Stimulated activated naive B cell treated with anti-CD40 and anti-IgM and Interleukin-4, amounts not matched to agents 10 μg/mL and 1 μg/mL and 100 μg/mL, for 72 hours (primary cell): ENCODE measurements at regions not wholly inside any gene's neighbourhood (a gene's known extent, or its start where the extent isn't known, plus 50 kb on each side); places are given as distances from the start of the nearest gene placed in this dataset.
"Not testable (repeated sequence)": the region's sequence is repeated elsewhere in the genome, so short reads cannot be mapped to it uniquely, and the experiment has no call there.

Source experiments
- ATAC-seq, 2 donors: fragments of 150-1000 bp; cut with Tn5 transposase; replicated peaks; 2 replicates each; pipeline ENCODE4 v1.10.0; 2021; ENCODE audit warnings: moderate library complexity in 1 of 2
- DNase-seq: peaks from one replicate; pipeline ENCODE4 v3.0.0; 2021
- H3K27ac Mint-ChIP-seq: one replicate; pipeline ENCODE4 v1.8.0; 2022; ENCODE audit warnings: mild to moderate bottlenecking, mixed read lengths
- H3K27me3 Mint-ChIP-seq, 2 donors: one replicate each; pipeline ENCODE4 v1.8.0; 2022; ENCODE audit warnings: mixed read lengths in 2 of 2
- H3K36me3 Mint-ChIP-seq, 2 donors: one replicate each; pipeline ENCODE4 v1.8.0; 2022; ENCODE audit warnings: mixed read lengths in 2 of 2, mild to moderate bottlenecking in 1 of 2
- H3K4me1 Mint-ChIP-seq, 2 donors: one replicate each; pipeline ENCODE4 v1.8.0; 2022; ENCODE audit warnings: mixed read lengths in 2 of 2, mild to moderate bottlenecking in 1 of 2
- H3K4me3 Mint-ChIP-seq, 2 donors: one replicate each; pipeline ENCODE4 v1.8.0; 2022; ENCODE audit warnings: mild to moderate bottlenecking in 2 of 2, mixed read lengths in 2 of 2, moderate library complexity in 1 of 2
- H3K9me3 Mint-ChIP-seq, 2 donors: one replicate each; pipeline ENCODE4 v1.8.0; 2022; ENCODE audit warnings: mixed read lengths in 2 of 2, mild to moderate bottlenecking in 1 of 2

DNA sequence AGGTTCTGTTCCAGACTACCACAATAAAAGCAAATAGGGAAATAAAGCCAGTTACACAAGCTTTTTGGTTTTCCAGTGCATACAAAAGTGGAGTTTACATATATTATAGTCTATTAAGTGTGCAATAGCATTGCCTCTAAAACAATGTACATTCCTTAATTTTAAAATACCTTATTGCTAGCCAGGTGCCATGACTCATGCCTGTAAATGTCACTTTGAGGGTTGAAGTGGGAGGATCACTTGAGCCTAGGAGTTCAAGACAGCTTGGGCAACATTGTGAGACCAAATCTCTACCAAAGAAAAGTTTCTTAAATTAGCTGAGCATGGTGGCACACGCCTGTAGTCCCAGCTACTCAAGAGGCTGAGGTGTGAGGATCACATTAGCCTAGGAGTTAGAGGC is 52.9 kb upstream of the IMP4 start:
- no peaks in the 10 kb centered on the region for H3K4me1 Mint-ChIP-seq
- ATAC-seq (no peak), DNase-seq (no peak)
- H3K9me3 Mint-ChIP-seq = no peaks in the 10 kb centered on the region
- H3K27ac Mint-ChIP-seq = no peak overlapping the region
- H3K27me3 Mint-ChIP-seq = peaks cover 27 to 33% of the 10 kb centered on the region in 2 donors
- H3K36me3 Mint-ChIP-seq = no peaks in the 10 kb centered on the region
- H3K4me3 Mint-ChIP-seq = no peak overlapping the region

DNA sequence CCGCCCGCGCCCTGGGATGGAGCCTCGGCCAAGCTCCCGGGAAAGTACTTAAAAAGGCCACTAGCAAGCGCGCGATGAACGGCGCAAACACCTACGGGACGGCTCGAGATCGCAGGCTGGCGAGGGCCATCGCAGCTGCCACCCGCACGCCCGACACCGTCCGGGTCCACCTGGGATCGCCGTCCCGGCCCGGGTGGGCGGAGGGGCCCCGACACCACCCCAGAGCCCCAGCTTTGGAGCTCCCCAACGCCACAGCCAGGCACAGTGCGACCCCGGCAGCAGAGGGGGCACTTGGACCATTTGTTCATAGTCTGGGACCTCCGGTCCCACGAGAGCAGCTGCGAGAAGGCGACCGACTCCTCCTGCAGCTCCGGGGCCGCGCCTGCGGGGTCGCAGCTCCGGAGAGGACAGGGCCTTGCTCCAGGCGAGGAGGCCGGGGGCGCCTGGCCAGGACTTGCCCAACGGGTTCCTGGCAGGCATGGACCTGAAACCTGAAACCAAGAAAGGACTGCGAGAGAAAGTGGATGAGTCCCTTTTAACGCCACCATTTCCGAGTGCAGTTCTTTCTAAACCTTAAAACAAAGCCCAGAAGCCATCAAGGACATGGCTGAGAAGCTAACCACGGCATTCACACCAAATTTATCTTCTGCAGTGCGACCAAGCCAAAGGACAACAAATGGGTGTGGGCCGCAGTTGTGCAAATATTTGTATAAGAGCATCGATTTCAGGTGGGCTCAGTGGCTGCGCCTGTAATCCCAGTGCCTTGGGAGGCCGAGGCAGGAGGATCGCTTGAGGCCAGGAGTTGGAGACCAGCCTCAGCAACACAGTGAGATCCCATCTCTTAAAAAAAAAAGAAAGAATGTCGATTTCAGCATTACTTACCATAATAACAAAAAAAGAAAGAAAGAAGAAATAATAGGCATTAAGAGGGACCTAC is 54.0 kb upstream of the IMP4 start:
- Mint-ChIP-seq H3K4me3 (no peak overlapping the region), H3K27me3 (peaks cover 20 to 23% of the 10 kb centered on the region in 2 donors), H3K27ac (no peak overlapping the region), H3K4me1 (no peaks in the 10 kb centered on the region), H3K36me3 (no peaks in the 10 kb centered on the region), H3K9me3 (no peaks in the 10 kb centered on the region)
- DNase-seq (no peak), ATAC-seq (no peak)

DNA sequence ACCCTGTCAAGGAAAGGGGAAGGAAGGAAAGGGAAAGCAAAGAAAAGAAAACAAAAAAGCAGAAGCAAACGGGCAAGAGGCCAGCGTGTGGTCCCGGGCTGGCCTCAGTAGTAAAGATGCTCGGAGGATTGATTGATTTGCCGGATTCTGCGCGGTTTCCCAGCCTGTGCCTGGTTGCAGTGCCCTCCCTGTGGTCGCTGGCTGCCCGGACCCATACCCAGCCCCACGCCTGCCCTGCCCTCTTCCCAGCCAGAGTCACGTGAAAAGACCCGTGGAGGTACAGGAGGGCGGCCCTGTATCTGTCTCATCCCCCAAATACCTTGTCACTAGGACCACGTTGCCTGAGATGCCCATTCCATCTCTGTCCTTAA is 55.1 kb upstream of the IMP4 start:
- H3K36me3 Mint-ChIP-seq = no peaks in the 10 kb centered on the region
- no peaks in the 10 kb centered on the region for H3K4me1 Mint-ChIP-seq
- peaks cover 17 to 18% of the 10 kb centered on the region in 2 donors for H3K27me3 Mint-ChIP-seq
- no peak overlapping the region for H3K4me3 Mint-ChIP-seq
- no peak overlapping the region for H3K27ac Mint-ChIP-seq
- DNase-seq (no peak), ATAC-seq (no peak)
- H3K9me3 Mint-ChIP-seq = no peaks in the 10 kb centered on the region

DNA sequence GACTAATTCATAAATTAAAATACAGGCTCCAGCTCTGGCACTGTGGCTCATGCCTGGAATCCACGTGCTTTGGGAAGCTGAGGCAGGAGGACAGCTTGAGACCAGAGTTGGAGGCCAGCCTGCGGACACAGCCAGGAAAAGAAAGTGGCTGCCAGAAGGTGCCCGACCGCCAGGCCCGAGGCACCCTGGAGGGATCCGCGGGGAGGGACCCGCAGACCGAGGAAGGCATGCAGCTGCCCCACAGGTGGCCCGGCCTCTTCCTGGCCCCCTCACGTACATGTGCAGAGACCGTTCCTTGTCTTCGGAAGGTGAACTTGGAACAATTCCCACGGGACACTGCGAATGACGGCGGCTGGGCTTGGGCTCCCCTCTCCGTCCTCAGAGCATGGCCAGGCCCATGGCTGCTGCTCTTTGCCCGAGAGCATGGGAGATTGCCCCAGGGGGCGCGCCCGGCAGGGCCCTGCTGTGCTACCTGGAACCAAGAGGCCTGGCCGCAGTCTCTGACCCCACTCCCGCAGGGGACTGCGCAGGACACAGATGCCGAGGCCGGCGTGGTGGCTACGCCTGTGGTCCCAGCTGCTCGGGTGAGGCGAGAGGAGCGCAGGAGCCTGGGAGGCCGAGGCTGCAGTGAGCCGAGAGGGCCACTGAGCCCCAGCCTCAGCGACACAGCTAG is 55.6 kb upstream of the IMP4 start:
- Mint-ChIP-seq H3K36me3 (no peaks in the 10 kb centered on the region), H3K4me3 (no peak overlapping the region), H3K9me3 (no peaks in the 10 kb centered on the region), H3K27me3 (peaks cover 13 to 14% of the 10 kb centered on the region in 2 donors), H3K4me1 (no peaks in the 10 kb centered on the region), H3K27ac (no peak overlapping the region)
- ATAC-seq (no peak), DNase-seq (no peak)

DNA sequence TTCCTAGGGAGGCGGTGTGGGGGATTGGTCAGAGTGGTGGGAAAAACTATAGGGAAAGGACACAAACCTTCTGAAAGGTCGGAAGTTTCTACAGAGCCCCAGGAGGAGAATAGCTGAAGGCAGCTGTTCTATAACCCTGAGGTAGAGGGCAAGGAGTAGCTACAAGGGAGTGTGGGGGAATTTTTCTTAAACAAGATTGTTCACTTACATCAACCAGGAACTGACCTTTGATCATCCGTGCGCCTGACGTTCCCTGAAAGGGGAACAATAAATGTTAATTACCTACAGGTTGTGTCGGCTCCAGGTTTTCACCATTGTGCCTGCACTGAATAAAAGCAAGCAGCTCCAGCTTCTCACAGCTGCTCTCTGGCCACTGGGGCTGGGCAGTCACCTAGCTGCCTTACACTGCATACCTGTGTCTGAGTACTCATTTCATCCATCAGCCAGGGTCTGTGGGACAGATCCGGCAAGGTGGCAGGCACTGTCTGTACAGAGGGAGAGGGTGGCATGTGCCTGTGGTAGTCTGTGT is 59.3 kb upstream of the IMP4 start:
- not testable (repeated sequence) for H3K4me1 Mint-ChIP-seq, H3K9me3 Mint-ChIP-seq, H3K4me3 Mint-ChIP-seq, ATAC-seq, H3K36me3 Mint-ChIP-seq, H3K27ac Mint-ChIP-seq, DNase-seq
- H3K27me3 Mint-ChIP-seq = peaks cover 11 to 13% of the 10 kb centered on the region in 2 donors

DNA sequence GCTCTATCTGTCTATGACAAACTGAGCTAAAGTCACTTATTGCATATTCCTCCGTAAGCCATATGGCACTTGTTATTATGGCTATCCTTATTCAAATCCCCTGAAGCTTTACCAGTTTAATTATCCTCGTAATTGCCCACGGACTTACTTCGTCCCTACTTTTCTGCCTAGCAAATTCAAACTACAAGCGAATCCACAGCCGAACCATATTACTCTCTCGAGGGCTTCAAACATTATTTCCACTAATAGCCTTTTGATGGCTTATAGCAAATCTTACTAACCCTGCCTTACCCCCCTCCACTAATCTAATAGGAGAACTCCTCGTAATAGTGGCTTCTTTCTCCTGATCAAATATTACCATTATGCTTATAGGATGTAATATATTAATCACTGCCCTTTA is 63.1 kb upstream of the IMP4 start:
- H3K4me3 Mint-ChIP-seq, H3K4me1 Mint-ChIP-seq, H3K27me3 Mint-ChIP-seq, DNase-seq, H3K9me3 Mint-ChIP-seq, H3K27ac Mint-ChIP-seq, ATAC-seq, H3K36me3 Mint-ChIP-seq: not testable (repeated sequence)

DNA sequence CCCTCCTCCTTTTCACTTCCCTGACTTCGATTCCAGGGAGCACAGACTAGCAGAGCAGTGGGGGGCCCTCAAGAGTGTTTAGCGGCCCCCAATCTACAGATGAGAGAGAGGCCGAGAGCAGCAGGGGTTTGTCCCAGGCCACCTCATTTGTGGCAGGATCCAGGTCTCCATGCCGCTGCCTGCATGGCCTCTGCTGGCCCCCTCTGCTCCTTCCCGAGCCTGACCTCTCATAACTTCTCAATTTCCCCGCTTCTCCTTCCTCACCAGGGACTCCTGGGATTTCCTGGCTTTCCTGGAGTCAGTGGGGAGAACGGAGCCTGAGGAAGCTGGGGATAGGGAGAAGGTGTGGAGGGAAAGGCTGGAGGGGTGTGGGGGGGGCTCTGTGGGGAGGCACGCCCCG is 70.1 kb upstream of the TUBA3E start:
- not testable (repeated sequence) for H3K27ac Mint-ChIP-seq, DNase-seq, ATAC-seq, H3K4me1 Mint-ChIP-seq, H3K36me3 Mint-ChIP-seq, H3K4me3 Mint-ChIP-seq
- Mint-ChIP-seq H3K27me3 (peaks cover 14 to 17% of the 10 kb centered on the region in 2 donors), H3K9me3 (peaks cover 12 to 18% of the 10 kb centered on the region in 2 donors)

DNA sequence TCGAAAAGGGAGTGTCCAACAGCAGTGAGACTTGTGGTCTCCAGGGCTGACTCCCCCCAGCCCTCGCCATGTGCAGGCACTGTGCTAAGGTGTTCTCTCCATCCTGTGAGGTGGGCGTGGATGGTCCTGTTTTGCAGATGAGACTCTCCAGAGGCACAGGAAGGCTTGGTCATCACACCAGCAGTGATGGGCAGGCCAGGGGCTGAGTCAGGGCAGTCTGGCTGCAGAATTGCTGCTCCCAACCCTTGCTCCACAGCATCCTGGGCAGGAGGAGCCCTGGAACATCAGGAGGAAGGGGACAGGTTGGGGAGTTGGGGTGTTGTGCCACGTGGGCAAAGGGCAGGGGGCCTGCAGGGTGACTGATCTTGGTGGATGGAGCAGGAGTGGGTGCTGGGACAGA is 69.3 kb upstream of the TUBA3E start:
- not testable (repeated sequence) for H3K27ac Mint-ChIP-seq, DNase-seq, H3K36me3 Mint-ChIP-seq, ATAC-seq, H3K4me1 Mint-ChIP-seq, H3K4me3 Mint-ChIP-seq
- Mint-ChIP-seq H3K27me3 (peaks cover 19 to 21% of the 10 kb centered on the region in 2 donors), H3K9me3 (peaks cover 12 to 18% of the 10 kb centered on the region in 2 donors)

DNA sequence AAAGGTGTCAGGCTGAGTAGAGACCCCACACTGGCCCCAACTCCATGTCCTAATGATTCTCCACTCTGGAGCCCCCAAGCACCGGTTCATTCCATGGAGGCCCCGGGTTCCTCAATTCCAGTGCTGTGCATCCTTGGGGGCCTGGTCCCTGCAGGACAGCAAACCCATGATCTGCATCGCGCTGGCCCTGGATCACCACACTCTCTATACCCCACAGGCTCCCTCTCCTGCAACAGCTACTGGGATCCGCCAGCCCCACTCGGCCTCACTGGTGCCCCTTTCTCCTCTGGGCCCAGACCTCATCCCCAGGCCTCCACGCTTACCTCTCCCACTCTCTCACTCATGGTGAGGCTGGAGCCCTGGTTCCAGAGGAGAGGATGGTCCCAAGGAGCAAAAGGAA is 68.6 kb upstream of the TUBA3E start:
- H3K9me3 Mint-ChIP-seq = peaks cover 12 to 18% of the 10 kb centered on the region in 2 donors
- H3K27me3 Mint-ChIP-seq = peaks cover 22 to 25% of the 10 kb centered on the region in 2 donors
- H3K27ac Mint-ChIP-seq, H3K36me3 Mint-ChIP-seq, ATAC-seq, H3K4me3 Mint-ChIP-seq, H3K4me1 Mint-ChIP-seq, DNase-seq: not testable (repeated sequence)

DNA sequence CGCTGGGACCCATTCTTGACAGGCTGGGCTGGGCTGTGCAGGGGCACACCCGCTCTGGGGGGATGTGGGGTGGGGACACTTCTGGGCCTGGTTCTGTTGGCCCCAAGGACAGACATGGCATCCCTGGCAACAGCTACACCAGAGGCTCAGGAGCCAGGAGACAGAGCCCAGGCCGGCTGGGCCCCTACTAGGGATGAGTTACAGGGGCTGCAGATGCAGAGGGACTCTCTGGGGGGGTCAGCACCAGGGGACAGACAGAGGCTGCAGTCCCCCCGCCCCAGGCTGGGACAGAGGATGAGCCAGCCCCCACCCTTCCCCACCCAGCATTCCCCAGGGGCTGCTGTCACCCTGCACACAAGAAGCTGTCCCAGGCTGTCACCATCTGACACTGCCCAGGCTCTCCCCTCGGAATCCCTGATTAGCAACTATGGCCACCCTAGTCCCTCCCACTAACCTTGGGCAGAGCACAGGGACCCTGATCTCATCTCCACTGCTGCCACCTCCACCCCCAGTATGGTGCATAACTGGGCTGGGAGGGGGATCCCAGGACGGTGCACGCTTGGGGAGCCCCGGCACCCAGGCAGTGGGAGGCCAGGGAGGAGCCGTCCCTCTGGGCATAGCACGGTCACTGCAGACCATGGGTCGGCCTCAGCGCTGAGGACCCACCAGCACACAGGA is 67.5 kb upstream of the TUBA3E start:
- ATAC-seq, H3K4me1 Mint-ChIP-seq, DNase-seq, H3K4me3 Mint-ChIP-seq, H3K27ac Mint-ChIP-seq, H3K36me3 Mint-ChIP-seq: not testable (repeated sequence)
- Mint-ChIP-seq H3K27me3 (peaks cover 29 to 34% of the 10 kb centered on the region in 2 donors), H3K9me3 (peaks cover 11 to 13% of the 10 kb centered on the region in 2 donors)

DNA sequence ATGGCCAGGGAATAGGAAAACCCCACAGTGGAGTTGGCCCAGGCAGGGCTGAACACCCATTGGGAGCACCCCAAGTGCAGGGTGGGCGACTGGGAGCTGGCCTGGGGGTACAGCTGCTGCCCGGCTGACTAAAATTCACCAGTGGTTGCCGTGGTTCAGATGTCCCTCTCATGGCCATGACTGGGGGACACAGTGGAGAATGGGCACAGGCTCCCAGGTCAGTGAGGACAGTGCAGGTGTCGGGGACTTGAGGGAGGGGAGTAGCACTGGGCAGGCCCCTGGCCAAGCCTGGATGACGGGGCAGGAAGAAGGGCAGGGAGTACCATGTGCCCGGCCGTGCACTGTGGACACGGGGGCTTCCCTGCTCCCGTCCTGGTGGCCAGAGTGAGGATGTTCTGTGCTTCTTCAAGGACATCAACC is 66.7 kb upstream of the TUBA3E start:
- H3K36me3 Mint-ChIP-seq, DNase-seq, H3K9me3 Mint-ChIP-seq, H3K4me1 Mint-ChIP-seq, ATAC-seq, H3K4me3 Mint-ChIP-seq, H3K27ac Mint-ChIP-seq: not testable (repeated sequence)
- H3K27me3 Mint-ChIP-seq = peaks cover 29 to 34% of the 10 kb centered on the region in 2 donors

DNA sequence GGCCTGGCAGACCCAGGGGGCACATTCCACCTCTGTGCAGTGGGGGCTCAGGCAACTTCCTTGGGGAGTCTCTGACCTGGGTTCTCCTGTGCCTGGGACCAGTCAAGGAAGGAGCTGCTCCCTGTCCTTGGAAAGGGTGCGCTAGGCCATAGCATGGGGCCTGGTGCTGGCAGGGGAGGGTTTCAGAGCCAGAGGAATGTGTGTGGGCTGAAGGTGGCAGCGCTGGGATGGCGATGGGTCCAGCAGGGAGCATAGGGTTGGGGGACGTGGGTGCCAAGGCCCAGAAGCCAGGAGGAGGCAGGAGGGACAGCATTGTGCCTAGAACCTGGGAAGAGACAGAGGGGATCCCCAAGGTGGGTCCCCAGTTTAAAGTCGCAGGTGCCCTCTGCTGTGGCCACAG is 66.3 kb upstream of the TUBA3E start:
- peak overlapping the region; percentile 69 for H3K27ac Mint-ChIP-seq
- H3K4me3 Mint-ChIP-seq = no peak overlapping the region
- H3K36me3 Mint-ChIP-seq = no peaks in the 10 kb centered on the region
- DNase-seq (no peak), ATAC-seq (no peak)
- peaks cover 29 to 38% of the 10 kb centered on the region in 2 donors for H3K27me3 Mint-ChIP-seq
- H3K9me3 Mint-ChIP-seq = peaks cover 2 to 3% of the 10 kb centered on the region in 2 donors
- no peaks in the 10 kb centered on the region for H3K4me1 Mint-ChIP-seq

DNA sequence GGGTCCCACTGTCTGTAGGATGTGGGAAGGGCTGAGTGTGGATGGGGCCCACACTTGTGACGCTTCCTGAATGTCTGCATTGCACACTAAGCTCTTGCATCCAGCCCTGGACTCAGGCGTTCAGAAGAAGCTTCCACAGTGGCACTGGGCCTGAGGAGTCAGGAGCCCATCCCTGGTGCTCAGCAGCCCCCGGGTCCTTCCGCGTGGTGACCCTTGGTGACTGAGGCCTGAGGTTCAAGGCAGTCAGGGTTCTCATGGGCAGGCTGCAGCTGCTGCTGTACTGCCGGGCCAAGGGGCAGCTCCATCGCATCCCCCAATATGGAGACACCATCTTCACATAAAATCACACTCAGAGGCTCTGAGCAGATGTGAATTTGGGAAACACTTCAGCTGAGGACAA is 65.8 kb upstream of the TUBA3E start:
- Mint-ChIP-seq H3K36me3 (no peaks in the 10 kb centered on the region), H3K27ac (no peak overlapping the region), H3K9me3 (no peaks in the 10 kb centered on the region), H3K4me3 (no peak overlapping the region), H3K4me1 (no peaks in the 10 kb centered on the region), H3K27me3 (peaks cover 30 to 43% of the 10 kb centered on the region in 2 donors)
- no peak for DNase-seq
- ATAC-seq = no peak

DNA sequence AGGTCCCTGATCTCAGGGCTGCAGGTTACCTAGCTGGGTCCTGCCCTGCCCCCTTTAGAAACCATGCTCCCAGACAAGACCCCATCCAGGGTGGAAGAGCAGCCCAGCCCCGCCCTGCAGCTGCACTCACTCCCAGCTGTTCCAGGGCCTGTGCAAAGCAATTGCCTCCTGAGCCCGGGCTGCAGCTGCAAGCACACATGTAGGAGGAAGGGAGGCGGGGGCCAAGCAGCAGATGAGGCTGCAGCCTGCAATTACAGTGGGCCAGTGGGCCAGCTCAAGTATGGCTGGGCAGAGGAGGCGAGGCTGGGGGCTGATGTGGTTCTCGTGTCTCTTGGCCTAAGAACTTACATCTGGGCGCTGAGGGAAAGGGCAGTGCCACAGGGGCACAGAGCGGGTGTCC is 65.4 kb upstream of the TUBA3E start:
- DNase-seq (no peak), ATAC-seq (no peak)
- no peaks in the 10 kb centered on the region for H3K36me3 Mint-ChIP-seq
- no peak overlapping the region for H3K4me3 Mint-ChIP-seq
- H3K9me3 Mint-ChIP-seq = no peaks in the 10 kb centered on the region
- H3K27me3 Mint-ChIP-seq = peaks cover 34 to 47% of the 10 kb centered on the region in 2 donors
- H3K27ac Mint-ChIP-seq = no peak overlapping the region
- H3K4me1 Mint-ChIP-seq = no peaks in the 10 kb centered on the region
